ENCODE measurements at regions not wholly inside any gene's neighbourhood (a gene's known extent, or its start where the extent isn't known, plus 50 kb on each side); places are given as distances from the start of the nearest gene placed in this dataset.

GRCh38 chr6:74753883-74754600 lies 451.8 kb downstream of the COL12A1 start:
- ChIA-PET CTCF (no interaction called here), POLR2A (no interaction called here)
- Mint-ChIP-seq H3K4me1 (ENCODE audit: low read depth) (no peaks in the 10 kb centered on the region), H3K27me3 (ENCODE audit: low read depth) (no peaks in the 10 kb centered on the region), H3K9me3 (ENCODE audit: insufficient read depth) (no peaks in the 10 kb centered on the region), H3K27ac (no peak overlapping the region), H3K36me3 (ENCODE audit: low read depth) (no peaks in the 10 kb centered on the region), H3K4me3 (no peak overlapping the region)
- ATAC-seq (no peak), DNase-seq (no peak)

DNA sequence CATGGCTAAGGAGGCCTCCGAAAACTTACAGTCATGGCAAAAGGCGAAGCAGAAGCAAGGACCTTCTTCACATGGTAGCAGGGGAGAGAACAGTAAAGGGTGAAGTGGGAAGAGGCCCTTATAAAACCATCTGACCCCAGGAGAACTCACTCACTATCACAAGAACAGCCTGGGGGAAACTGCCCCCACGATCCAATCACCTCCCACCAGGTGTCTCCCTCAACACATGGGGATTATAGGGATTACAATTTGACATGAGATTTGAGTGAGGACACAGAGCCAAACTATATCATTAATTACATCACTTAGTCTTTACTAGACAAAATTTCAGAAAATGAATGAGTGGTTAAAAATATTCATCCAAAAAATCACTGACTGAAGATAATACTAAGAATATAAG lies 453.6 kb downstream of the COL12A1 start:
- ATAC-seq (no peak), DNase-seq (no peak)
- ChIA-PET POLR2A (no interaction called here), CTCF (no interaction called here)
- Mint-ChIP-seq H3K9me3 (ENCODE audit: insufficient read depth) (no peaks in the 10 kb centered on the region), H3K36me3 (ENCODE audit: low read depth) (no peaks in the 10 kb centered on the region), H3K27me3 (ENCODE audit: low read depth) (no peaks in the 10 kb centered on the region), H3K4me3 (no peak overlapping the region), H3K27ac (no peak overlapping the region), H3K4me1 (ENCODE audit: low read depth) (no peaks in the 10 kb centered on the region)

DNA sequence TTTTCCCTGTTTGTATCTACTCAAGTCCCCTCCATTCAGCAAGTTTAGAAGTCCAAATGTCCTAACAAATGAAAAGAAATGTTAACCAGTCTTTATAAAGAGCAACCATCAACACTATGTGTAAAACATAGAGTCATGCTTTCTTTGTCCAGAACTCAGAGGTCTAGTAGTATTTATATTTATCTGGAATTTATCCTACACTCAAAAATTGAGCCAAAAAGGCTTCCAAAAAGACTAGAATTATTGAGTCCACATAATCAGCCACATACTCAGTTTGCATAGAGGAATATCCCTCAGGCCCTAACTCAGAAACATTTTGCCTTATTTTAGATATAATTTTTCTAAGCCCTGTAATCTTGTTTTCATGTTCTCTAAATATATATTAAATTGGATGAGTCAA lies 455.0 kb downstream of the COL12A1 start:
- H3K4me3 Mint-ChIP-seq: no peak overlapping the region
- ChIA-PET CTCF (no interaction called here), POLR2A (no interaction called here)
- DNase-seq: no peak
- no peak overlapping the region for H3K27ac Mint-ChIP-seq
- no peaks in the 10 kb centered on the region for H3K4me1 Mint-ChIP-seq (ENCODE audit: low read depth)
- H3K36me3 Mint-ChIP-seq (ENCODE audit: low read depth): no peaks in the 10 kb centered on the region
- no peaks in the 10 kb centered on the region for H3K27me3 Mint-ChIP-seq (ENCODE audit: low read depth)
- ATAC-seq: no peak
- no peaks in the 10 kb centered on the region for H3K9me3 Mint-ChIP-seq (ENCODE audit: insufficient read depth)

- ATAC-seq: no peak
- no peaks in the 10 kb centered on the region for H3K27me3 Mint-ChIP-seq (ENCODE audit: low read depth)
- POLR2A ChIA-PET: no interaction called here
Measured at GRCh38 chr6:74749211-74750147, 456.4 kb downstream of the COL12A1 start.

GRCh38 chr6:74745670-74746069 lies 460.2 kb downstream of the COL12A1 start:
- no peak for ATAC-seq

More at GRCh38 chr6:74749211-74750147, 456.4 kb downstream of the COL12A1 start:
- Mint-ChIP-seq H3K4me3 (no peak overlapping the region), H3K4me1 (ENCODE audit: low read depth) (no peaks in the 10 kb centered on the region), H3K36me3 (ENCODE audit: low read depth) (no peaks in the 10 kb centered on the region), H3K27ac (no peak overlapping the region), H3K9me3 (ENCODE audit: insufficient read depth) (no peaks in the 10 kb centered on the region)
- CTCF ChIA-PET: no interaction called here
- no peak for DNase-seq

GRCh38 chr6:74742793-74743508 lies 462.9 kb downstream of the COL12A1 start:
- ATAC-seq: no peak
- Mint-ChIP-seq H3K4me3 (no peak overlapping the region), H3K36me3 (ENCODE audit: low read depth) (no peaks in the 10 kb centered on the region), H3K27ac (no peak overlapping the region), H3K27me3 (ENCODE audit: low read depth) (no peaks in the 10 kb centered on the region), H3K4me1 (ENCODE audit: low read depth) (no peaks in the 10 kb centered on the region), H3K9me3 (ENCODE audit: insufficient read depth) (no peaks in the 10 kb centered on the region)
- POLR2A ChIA-PET: no interaction called here
- CTCF ChIA-PET: no interaction called here
- no peak for DNase-seq

More at GRCh38 chr6:74745670-74746069, 460.2 kb downstream of the COL12A1 start:
- ChIA-PET POLR2A (no interaction called here), CTCF (no interaction called here)
- Mint-ChIP-seq H3K9me3 (ENCODE audit: insufficient read depth) (no peaks in the 10 kb centered on the region), H3K27ac (no peak overlapping the region), H3K4me1 (ENCODE audit: low read depth) (no peaks in the 10 kb centered on the region), H3K36me3 (ENCODE audit: low read depth) (no peaks in the 10 kb centered on the region), H3K27me3 (ENCODE audit: low read depth) (no peaks in the 10 kb centered on the region), H3K4me3 (no peak overlapping the region)
- DNase-seq: no peak

- no peaks in the 10 kb centered on the region for H3K9me3 Mint-ChIP-seq (ENCODE audit: insufficient read depth)
Measured at GRCh38 chr6:74741646-74742045, 464.2 kb downstream of the COL12A1 start.

GRCh38 chr6:74735304-74735703 lies 470.5 kb downstream of the COL12A1 start:
- no peak overlapping the region for H3K4me3 Mint-ChIP-seq
- CTCF ChIA-PET: no interaction called here
- H3K27me3 Mint-ChIP-seq (ENCODE audit: low read depth): no peaks in the 10 kb centered on the region
- no peak for ATAC-seq
- H3K36me3 Mint-ChIP-seq (ENCODE audit: low read depth): no peaks in the 10 kb centered on the region
- POLR2A ChIA-PET: no interaction called here
- DNase-seq: no peak
- no peak overlapping the region for H3K27ac Mint-ChIP-seq
- no peaks in the 10 kb centered on the region for H3K4me1 Mint-ChIP-seq (ENCODE audit: low read depth)
- H3K9me3 Mint-ChIP-seq (ENCODE audit: insufficient read depth): no peaks in the 10 kb centered on the region

More at GRCh38 chr6:74741646-74742045, 464.2 kb downstream of the COL12A1 start:
- DNase-seq: no peak
- Mint-ChIP-seq H3K4me1 (ENCODE audit: low read depth) (no peaks in the 10 kb centered on the region), H3K4me3 (no peak overlapping the region), H3K27me3 (ENCODE audit: low read depth) (no peaks in the 10 kb centered on the region), H3K27ac (no peak overlapping the region), H3K36me3 (ENCODE audit: low read depth) (no peaks in the 10 kb centered on the region)
- ChIA-PET POLR2A (no interaction called here), CTCF (no interaction called here)
- ATAC-seq: no peak

- H3K27me3 Mint-ChIP-seq (ENCODE audit: low read depth): no peaks in the 10 kb centered on the region
- no peaks in the 10 kb centered on the region for H3K36me3 Mint-ChIP-seq (ENCODE audit: low read depth)
- POLR2A ChIA-PET: no interaction called here
- H3K4me1 Mint-ChIP-seq (ENCODE audit: low read depth): no peaks in the 10 kb centered on the region
- DNase-seq (no peak), ATAC-seq (no peak)
- CTCF ChIA-PET: no interaction called here
- no peaks in the 10 kb centered on the region for H3K9me3 Mint-ChIP-seq (ENCODE audit: insufficient read depth)
- no peak overlapping the region for H3K27ac Mint-ChIP-seq
- no peak overlapping the region for H3K4me3 Mint-ChIP-seq
Measured at GRCh38 chr6:74734901-74735300, 471.0 kb downstream of the COL12A1 start.

GRCh38 chr6:74733830-74734620 lies 471.8 kb downstream of the COL12A1 start:
- Mint-ChIP-seq H3K27ac (no peak overlapping the region), H3K36me3 (ENCODE audit: low read depth) (no peaks in the 10 kb centered on the region), H3K9me3 (ENCODE audit: insufficient read depth) (no peaks in the 10 kb centered on the region), H3K4me3 (no peak overlapping the region), H3K4me1 (ENCODE audit: low read depth) (no peaks in the 10 kb centered on the region), H3K27me3 (ENCODE audit: low read depth) (no peaks in the 10 kb centered on the region)
- no peak for ATAC-seq
- no peak for DNase-seq
- CTCF ChIA-PET: no interaction called here
- POLR2A ChIA-PET: no interaction called here

GRCh38 chr6:74731931-74732330 lies 473.9 kb downstream of the COL12A1 start:
- CTCF ChIA-PET: no interaction called here
- Mint-ChIP-seq H3K36me3 (ENCODE audit: low read depth) (no peaks in the 10 kb centered on the region), H3K27me3 (ENCODE audit: low read depth) (no peaks in the 10 kb centered on the region), H3K9me3 (ENCODE audit: insufficient read depth) (no peaks in the 10 kb centered on the region), H3K4me1 (ENCODE audit: low read depth) (no peaks in the 10 kb centered on the region), H3K4me3 (no peak overlapping the region), H3K27ac (no peak overlapping the region)
- ATAC-seq (no peak), DNase-seq (no peak)
- POLR2A ChIA-PET: no interaction called here

Measured in activated CD8-positive, alpha-beta T cell treated with anti-CD3 and anti-CD28 coated beads, Interleukin-2, amount 10 ng/mL, durations not matched to agents 7 days and 5 days (primary cell).